Anterior cingulate cortex (tissue), 58 donors: ENCODE measurements at regions not wholly inside any gene's neighbourhood (a gene's known extent, or its start where the extent isn't known, plus 50 kb on each side); places are given as distances from the start of the nearest gene placed in this dataset.

Source experiments
- DNase-seq, 58 donors: peaks; one replicate each; lab custom pipeline; 2025; lab: John Stamatoyannopoulos, UW

DNA sequence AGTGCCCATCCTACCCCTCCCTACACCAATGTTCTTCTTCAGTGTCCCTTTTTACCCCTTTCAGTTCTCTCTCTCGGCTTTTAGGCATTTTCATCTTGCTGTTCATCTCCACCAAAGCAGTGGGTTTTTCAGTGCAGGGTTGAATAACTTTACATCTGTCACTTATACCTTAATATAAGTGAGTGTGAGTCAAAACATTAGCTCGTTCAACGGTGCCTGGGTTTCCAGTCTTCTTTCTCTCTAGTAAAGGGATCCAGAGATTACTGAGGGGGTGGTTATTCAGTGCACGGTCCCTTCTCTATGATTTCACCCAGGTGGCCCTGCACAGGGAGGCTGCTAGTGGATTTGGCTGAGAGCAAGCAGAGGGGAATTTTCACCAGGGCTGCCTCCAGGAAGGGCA, 210.6 kb upstream of the CDH5 start:
- no peak for DNase-seq

DNA sequence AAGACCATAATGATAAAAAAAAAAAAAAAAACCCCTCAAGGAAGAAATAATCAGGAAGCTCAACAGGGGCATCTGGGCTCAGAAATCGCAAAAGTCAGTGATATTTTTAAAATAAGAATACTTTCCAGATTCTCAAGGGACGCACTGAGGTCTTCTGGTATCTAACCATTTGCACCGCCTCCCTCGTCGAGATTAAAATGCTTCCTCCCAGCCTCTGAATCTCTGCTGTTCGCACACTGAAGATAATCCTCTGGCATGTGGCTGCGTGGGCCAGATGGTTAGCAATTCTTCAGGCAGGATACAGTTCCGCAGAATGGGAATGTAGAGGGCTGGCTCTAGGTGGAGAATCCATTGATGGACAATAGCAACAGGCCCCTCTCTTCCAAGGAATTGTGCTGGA, 211.7 kb upstream of the CDH5 start:
- peak in 3 of 58 donors; percentile 2 to 11 (median 3) for DNase-seq

- DNase-seq = no peak
Measured at GRCh38 chr16:66152823-66153393, 213.6 kb upstream of the CDH5 start.

DNA sequence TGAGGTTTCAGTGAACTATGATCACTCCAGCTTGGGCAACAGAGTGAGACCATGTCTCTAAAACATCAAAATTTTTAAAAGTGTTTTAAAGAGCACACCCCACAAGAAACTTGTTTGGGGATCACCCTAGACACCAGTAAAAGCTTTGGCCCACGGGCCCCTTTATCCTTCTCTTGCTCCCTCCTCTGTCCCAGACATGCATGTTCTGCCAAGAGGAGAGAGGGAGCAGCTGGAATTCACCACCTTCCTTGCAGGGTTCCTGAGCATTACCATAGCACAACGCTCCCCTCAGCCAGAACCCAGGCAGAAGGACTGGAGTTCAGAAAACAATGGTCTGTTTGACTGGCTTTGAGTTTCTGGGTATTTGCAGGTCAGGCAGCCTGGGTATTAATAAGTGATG, 214.3 kb upstream of the CDH5 start:
- DNase-seq = no peak

GRCh38 chr16:66150698-66151482, 215.6 kb upstream of the CDH5 start:
- no peak for DNase-seq

DNA sequence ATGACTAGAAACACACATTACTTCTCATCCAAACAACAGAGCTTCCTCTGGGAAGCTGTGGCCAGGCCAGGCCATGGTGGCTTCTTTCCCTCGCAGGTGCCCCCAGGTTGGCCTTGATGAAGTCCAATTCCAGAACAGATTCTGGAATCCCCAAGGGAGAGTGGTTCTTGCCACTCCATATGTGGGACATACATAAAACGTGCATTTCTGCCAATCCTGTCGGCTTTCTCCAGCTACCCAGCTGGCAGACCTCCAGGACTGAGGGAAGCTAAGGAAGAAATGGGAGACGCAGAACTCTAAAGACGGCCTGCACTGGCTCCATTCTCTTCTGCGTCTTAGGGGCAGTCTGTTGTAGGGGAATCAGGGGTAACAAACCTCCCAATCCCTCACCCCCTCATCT, 219.2 kb upstream of the CDH5 start:
- DNase-seq = peak in 6 of 58 donors; percentile 2 to 29 (median 10)

GRCh38 chr16:66146798-66147197, 219.7 kb upstream of the CDH5 start:
- DNase-seq = no peak

DNA sequence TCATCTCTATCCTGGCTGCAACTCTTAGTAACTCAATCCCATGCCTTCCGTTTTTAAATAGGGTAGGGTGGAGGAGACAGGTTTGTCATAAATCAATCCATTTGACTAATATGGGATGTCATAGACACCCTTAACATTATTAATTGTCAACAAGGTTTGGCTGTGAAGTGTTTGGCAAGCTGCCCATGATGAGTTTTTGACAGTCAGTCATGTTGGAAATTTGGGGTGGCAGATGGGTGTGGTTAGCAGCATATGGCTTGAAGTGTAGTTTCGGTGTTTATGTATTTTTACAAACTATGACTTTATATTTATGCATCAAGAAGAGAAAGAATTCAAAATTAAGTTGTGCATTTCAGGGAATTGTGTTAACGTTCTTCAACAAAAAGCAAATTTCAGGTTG, 221.8 kb upstream of the CDH5 start:
- DNase-seq = no peak

- no peak for DNase-seq
Measured at GRCh38 chr16:66143415-66143814, 223.1 kb upstream of the CDH5 start.

- no peak for DNase-seq
Measured at GRCh38 chr16:66141885-66142284, 224.6 kb upstream of the CDH5 start.

GRCh38 chr16:66137853-66138252, 228.6 kb upstream of the CDH5 start:
- DNase-seq = no peak

DNA sequence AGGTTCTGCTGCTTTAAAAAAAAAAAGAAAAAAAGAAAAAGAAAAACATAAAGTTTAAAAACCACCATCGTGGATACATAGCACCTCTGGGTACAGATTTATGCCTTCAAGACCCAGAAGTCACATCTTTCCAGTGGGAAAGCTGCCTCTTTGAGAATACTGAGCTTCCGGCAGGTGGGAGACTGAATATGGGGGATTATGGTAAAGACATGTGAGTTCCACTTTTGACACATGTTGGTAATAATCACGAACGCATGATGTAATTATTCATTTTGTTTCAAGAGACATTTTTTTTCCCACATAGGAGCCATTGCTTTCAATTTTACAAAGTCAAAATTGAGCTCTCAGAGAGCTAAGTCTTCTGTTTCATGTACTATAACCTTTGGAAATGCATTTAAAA, 229.7 kb upstream of the CDH5 start:
- DNase-seq = no peak

- no peak for DNase-seq
Measured at GRCh38 chr16:66135838-66136237, 230.7 kb upstream of the CDH5 start.

DNA sequence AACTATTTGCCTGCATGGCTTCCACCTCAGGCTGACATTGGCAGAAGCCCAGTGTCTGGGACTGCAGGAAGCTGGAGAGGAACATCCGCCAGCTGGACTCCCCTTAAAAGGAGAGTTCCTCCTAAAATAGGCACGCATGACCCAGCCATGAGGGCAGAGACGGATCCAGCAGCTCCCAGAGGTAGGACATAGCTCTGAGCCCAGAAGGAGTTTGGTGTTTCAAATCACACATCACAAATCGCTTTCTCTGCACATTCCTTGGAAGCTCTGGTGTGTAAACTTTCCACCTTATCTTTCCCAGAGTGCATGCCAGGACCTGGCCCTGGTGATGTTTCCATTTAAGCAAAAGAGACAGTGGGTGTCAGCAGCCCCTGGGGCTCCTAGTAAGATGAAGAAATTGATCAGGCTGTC, 231.1 kb upstream of the CDH5 start:
- no peak for DNase-seq

DNA sequence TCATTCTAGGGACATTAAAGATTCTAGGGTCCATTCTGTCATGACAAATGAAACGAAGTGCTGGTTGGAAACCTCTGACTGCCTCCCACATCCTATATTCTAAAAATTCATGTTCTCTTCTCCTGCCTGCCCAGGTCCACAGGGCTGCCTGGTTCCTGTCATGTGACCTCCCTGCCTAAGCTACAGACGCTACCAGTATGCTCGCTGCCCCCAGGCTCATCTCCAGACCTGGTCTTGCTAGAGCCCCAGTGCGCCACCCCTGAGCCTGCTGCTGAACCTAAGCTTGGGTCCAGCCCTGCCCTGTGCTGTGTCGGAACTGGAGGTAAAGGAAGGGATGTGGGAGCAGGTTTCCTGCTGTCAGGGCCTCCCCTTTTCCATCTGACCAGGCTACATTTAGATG, 231.6 kb upstream of the CDH5 start:
- DNase-seq = no peak

DNA sequence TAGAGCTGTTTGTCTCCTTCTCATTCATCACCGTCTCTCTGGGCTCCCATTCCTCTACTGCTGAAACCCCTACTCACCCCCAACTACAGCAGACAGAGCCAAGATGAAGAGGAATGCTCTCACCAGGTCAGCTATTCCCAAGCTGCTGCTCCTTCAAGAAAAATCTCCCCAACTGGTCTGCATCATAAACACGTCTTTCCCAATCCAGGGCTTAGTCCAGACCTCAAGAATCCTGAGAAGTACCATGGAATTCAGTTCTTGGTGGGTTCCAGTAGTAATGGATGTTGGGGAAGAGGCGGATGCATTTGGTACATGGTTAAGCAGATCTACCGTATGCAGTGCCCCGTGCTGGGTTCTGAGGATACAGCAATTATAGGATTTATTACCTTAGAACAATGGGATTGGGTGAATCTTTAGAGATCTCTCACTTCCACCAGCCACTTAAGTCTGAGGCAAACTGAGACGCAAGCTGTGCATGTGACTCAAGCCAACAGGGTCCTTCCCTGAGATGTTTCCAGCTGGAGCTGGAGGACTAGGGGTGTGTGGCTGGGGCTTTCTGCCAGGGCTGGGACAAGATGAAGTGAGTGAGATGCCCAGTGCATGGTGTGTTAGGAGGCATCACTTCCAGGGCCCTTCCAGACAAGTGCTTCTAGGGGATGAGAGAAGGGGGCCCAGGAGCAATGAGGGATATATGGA, 232.7 kb upstream of the CDH5 start:
- DNase-seq = no peak

- no peak for DNase-seq
Measured at GRCh38 chr16:66131895-66132294, 234.6 kb upstream of the CDH5 start.

- no peak for DNase-seq
Measured at GRCh38 chr16:66131156-66131807, 235.2 kb upstream of the CDH5 start.

DNA sequence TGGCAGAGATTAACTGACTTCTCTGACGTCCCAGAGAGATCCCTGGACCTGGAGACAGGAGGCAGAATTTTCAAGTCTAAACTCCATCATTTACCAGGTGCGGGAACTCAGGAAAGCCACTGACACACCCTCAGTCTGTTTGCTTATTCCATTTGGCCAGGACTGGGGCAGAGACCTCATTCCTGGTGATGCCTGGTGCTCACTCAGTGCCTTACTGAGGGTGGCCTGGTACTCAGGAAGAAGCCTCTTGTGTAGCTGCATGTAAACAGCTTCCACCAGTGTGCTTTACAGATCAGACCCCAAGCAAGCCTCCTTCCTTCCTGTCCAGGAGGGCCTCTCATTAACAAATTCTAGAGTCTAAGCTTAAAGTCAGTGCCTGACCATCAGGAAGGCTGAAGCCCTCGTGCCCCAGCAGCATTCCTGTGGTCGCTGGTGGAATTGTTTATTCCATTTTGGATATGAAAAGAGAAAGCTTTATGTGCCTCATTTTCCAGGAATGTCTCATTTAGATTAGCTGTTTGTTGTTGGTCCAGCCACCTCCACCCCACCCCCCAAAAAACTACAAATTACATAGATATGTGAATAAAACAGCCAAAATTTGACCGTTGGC, 236.1 kb upstream of the CDH5 start:
- DNase-seq = no peak

- no peak for DNase-seq
Measured at GRCh38 chr16:66129196-66129595, 237.3 kb upstream of the CDH5 start.

GRCh38 chr16:66128371-66128770, 238.1 kb upstream of the CDH5 start:
- no peak for DNase-seq
